Ascending aorta (tissue), 2 donors: ENCODE measurements at regions not wholly inside any gene's neighbourhood (a gene's known extent, or its start where the extent isn't known, plus 50 kb on each side); places are given as distances from the start of the nearest gene placed in this dataset.

Experiments
- DNase-seq, 2 donors: peaks; one replicate each; pipeline ENCODE4 v3.0.0-alpha.2; 2019; ENCODE audit warnings: low spot score in 2 of 2
- H3K27ac ChIP-seq, 2 donors: fragments of 200-600 bp; sonication (generic); one replicate each; pipeline ENCODE4 v1.5.1; 2016 to 2017; ENCODE audit warnings: mild to moderate bottlenecking in 1 of 2
- H3K27me3 ChIP-seq: fragments of 200-600 bp; sonication (generic); one replicate; pipeline ENCODE4 v1.5.1; 2017
- H3K36me3 ChIP-seq, 2 donors: fragments of 200-600 bp; sonication (generic); one replicate each; pipeline ENCODE4 v1.5.1; 2016
- H3K4me1 ChIP-seq, 2 donors: fragments of 200-600 bp; sonication (generic); one replicate each; pipeline ENCODE4 v1.5.1; 2016 to 2017; ENCODE audit warnings: mild to moderate bottlenecking in 1 of 2
- H3K4me3 ChIP-seq, 2 donors: fragments of 200-600 bp; sonication (generic); one replicate each; pipeline ENCODE4 v1.5.1; 2016 to 2017; ENCODE audit warnings: mild to moderate bottlenecking in 1 of 2
- H3K9me3 ChIP-seq, 2 donors: fragments of 200-600 bp; sonication (generic); one replicate each; pipeline ENCODE4 v1.5.1; 2016
- CTCF ChIP-seq, 3 experiments: fragments of 200-600 bp in 2 of 3; fragments of 450-650 bp in 1 of 3; sonication (generic) in 2 of 3; IDR thresholded peaks; one replicate each; pipeline ENCODE4 v1.5.1; 2016 to 2019; ENCODE audit warnings: antibody characterized with exemption in 3 of 3, mild to moderate bottlenecking in 1 of 3, moderate library complexity in 1 of 3
- intact Hi-C: fragments of 100-400 bp; cut with DNase I; formaldehyde crosslinking; loops from one replicate; pipeline ENCODE4 v1.15.1; 2023

- no peak overlapping the region for H3K4me3 ChIP-seq
- no peak for TF ChIP-seq CTCF (IDR thresholded peaks at IDR 0.05)
Observed at GRCh38 chrX:148380650-148381561, 119.5 kb upstream of the AFF2 start.

GRCh38 chrX:148381603-148382002 lies 118.8 kb upstream of the AFF2 start:
- intact Hi-C loops: no loop called here
- no peaks in the 10 kb centered on the region for H3K9me3 ChIP-seq
- no peak overlapping the region for H3K4me3 ChIP-seq
- TF ChIP-seq CTCF (IDR thresholded peaks at IDR 0.05): no peak
- no peaks in the 10 kb centered on the region for H3K4me1 ChIP-seq
- no peak overlapping the region for H3K27ac ChIP-seq
- DNase-seq: no peak
- H3K36me3 ChIP-seq: no peaks in the 10 kb centered on the region
- no peaks in the 10 kb centered on the region for H3K27me3 ChIP-seq

More at GRCh38 chrX:148380650-148381561, 119.5 kb upstream of the AFF2 start:
- Histone ChIP-seq H3K36me3 (no peaks in the 10 kb centered on the region), H3K4me1 (no peaks in the 10 kb centered on the region), H3K27ac (no peak overlapping the region), H3K27me3 (no peaks in the 10 kb centered on the region), H3K9me3 (no peaks in the 10 kb centered on the region)
- DNase-seq: no peak
- intact Hi-C loops: no loop called here

- Histone ChIP-seq H3K4me3 (no peak overlapping the region), H3K36me3 (no peaks in the 10 kb centered on the region), H3K4me1 (no peaks in the 10 kb centered on the region), H3K27me3 (no peaks in the 10 kb centered on the region), H3K9me3 (no peaks in the 10 kb centered on the region), H3K27ac (no peak overlapping the region)
- intact Hi-C loops: no loop called here
- no peak for DNase-seq
- TF ChIP-seq CTCF (IDR thresholded peaks at IDR 0.05): no peak
Observed at GRCh38 chrX:148382983-148383382, 117.4 kb upstream of the AFF2 start.

GRCh38 chrX:148385471-148385870 lies 114.9 kb upstream of the AFF2 start:
- no peak for TF ChIP-seq CTCF (IDR thresholded peaks at IDR 0.05)
- Histone ChIP-seq H3K27me3 (no peaks in the 10 kb centered on the region), H3K4me1 (no peaks in the 10 kb centered on the region), H3K9me3 (no peaks in the 10 kb centered on the region), H3K4me3 (no peak overlapping the region), H3K27ac (no peak overlapping the region), H3K36me3 (no peaks in the 10 kb centered on the region)
- no peak for DNase-seq
- intact Hi-C loops: no loop called here

GRCh38 chrX:148389629-148390028 lies 110.8 kb upstream of the AFF2 start:
- Histone ChIP-seq H3K4me1 (no peaks in the 10 kb centered on the region), H3K27me3 (no peaks in the 10 kb centered on the region), H3K9me3 (peaks cover 0 to 6% of the 10 kb centered on the region in 2 donors), H3K4me3 (no peak overlapping the region), H3K36me3 (no peaks in the 10 kb centered on the region), H3K27ac (no peak overlapping the region)
- TF ChIP-seq CTCF (IDR thresholded peaks at IDR 0.05): no peak
- intact Hi-C loops: no loop called here
- no peak for DNase-seq
